Endothelial cell of umbilical vein (primary cell): ENCODE measurements at regions not wholly inside any gene's neighbourhood (a gene's known extent, or its start where the extent isn't known, plus 50 kb on each side); places are given as distances from the start of the nearest gene placed in this dataset.

Experiments used
- CTCF ChIP-seq, 2 donors: IDR thresholded peaks; 1 replicate in 1 of 2; 2 replicates in 1 of 2; pipeline ENCODE4 v1.5.1; 2011; ENCODE audit warnings: low read length in 2 of 2, mild to moderate bottlenecking in 2 of 2, moderate library complexity in 2 of 2, control low read depth in 1 of 2, inconsistent platforms in 1 of 2, low read depth in 1 of 2; ENCODE audit not compliant: insufficient read depth in 1 of 2; ENCODE audit errors: extremely low read depth in 1 of 2
- EZH2 ChIP-seq: IDR thresholded peaks from 2 replicates; pipeline ENCODE4 v1.6.1; 2012; ENCODE audit warnings: borderline replicate concordance, low read depth, mild to moderate bottlenecking, moderate library complexity, low read length, inconsistent platforms; ENCODE audit not compliant: severe bottlenecking

DNA sequence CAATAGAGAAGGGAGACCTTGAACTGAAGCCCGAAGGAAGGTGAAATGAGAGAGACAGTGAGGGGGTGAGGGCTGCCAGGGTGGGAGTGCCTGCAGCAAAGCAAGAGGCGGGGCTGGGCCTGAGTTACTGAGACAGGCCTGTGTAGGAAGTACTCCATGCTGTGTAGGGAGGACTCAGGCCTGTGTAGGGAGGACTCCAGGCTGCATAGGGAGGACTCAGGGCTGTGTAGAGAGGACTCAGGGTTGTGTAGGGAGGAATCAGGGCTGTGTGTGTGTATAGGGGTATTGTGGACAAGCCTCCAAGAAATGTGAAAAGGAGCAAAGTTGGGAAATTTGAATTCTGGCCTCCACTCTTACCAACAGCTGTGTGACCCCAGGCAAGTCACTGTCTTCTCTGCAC, 133.8 kb upstream of the CACNA1E start:
- no peak for TF ChIP-seq CTCF (IDR thresholded peaks at IDR 0.05; ENCODE audit: extremely low read depth in 1 of 2, insufficient read depth in 1 of 2, low read depth in 1 of 2, low read length in 2 of 2)
- TF ChIP-seq EZH2: no peak
